ENCODE measurements at regions not wholly inside any gene's neighbourhood (a gene's known extent, or its start where the extent isn't known, plus 50 kb on each side); places are given as distances from the start of the nearest gene placed in this dataset.
A peak's percentile ranks its signal among the peaks of the same experiment; 100 is the strongest.

GRCh38 chr6:22667855-22668254 is 98.5 kb downstream of the HDGFL1 start:
- POLR2A ChIA-PET (ENCODE audit: unreplicated experiment) = no interaction called here
- H3K79me1 ChIP-seq (ENCODE audit: low read depth in 1 of 2, low read length in 2 of 2) = no peaks in the 10 kb centered on the region

More at GRCh38 chr6:22667855-22668254, 98.5 kb downstream of the HDGFL1 start:
- WGBS, 2 experiments (ENCODE audit: extremely low coverage in 2 of 2, insufficient read length in 1 of 2) = no CpG with 5 or more reads among the region's 1 CpG
- Histone ChIP-seq H4K20me1 (ENCODE audit: insufficient read depth, low read length) (no peaks in the 10 kb centered on the region), H3K18ac (ENCODE audit: low read depth, low read length) (no peak overlapping the region), H2BK15ac (ENCODE audit: low read depth, low read length) (no peak overlapping the region), H2AK9ac (replicated peaks; ENCODE audit: low read depth, low read length, poor library complexity) (no peak overlapping the region), H4K5ac (ENCODE audit: low read depth, low read length) (no peak overlapping the region), H3K4me1 (ENCODE audit: control insufficient read depth, insufficient read depth, low read length) (peaks cover 2% of the 10 kb centered on the region), H2BK20ac (ENCODE audit: low read depth, low read length) (no peak overlapping the region), H2AK5ac (ENCODE audit: low read depth, low read length) (0 out of 2 replicates have a peak overlapping the region, but pooled peaks have one; percentile 9), H3K23ac (ENCODE audit: low read depth, low read length) (no peak overlapping the region), H3K9me1 (ENCODE audit: insufficient read depth, low read length) (0 out of 2 replicates have a peak, but pooled peaks cover 2% of the 10 kb centered on the region), H3K27ac (ENCODE audit: insufficient read depth, low read length) (no peak overlapping the region), H3K9me3 (ENCODE audit: control insufficient read depth, insufficient read depth, low read length) (no peaks in the 10 kb centered on the region), H2BK120ac (ENCODE audit: low read depth, low read length) (no peak overlapping the region), H3K27me3 (ENCODE audit: control insufficient read depth, insufficient read depth, low read length) (no peaks in the 10 kb centered on the region), H4K8ac (ENCODE audit: low read depth in 2 of 2, low read length in 2 of 2) (no peak overlapping the region), H3K9ac (ENCODE audit: low read depth, low read length) (no peak overlapping the region), H4K91ac (ENCODE audit: insufficient read depth, low read depth, low read length) (no peak overlapping the region), H3K4me3 (ENCODE audit: insufficient read depth, low read depth, low read length) (no peak overlapping the region), H2BK5ac (ENCODE audit: low read depth, low read length, poor library complexity, severe bottlenecking) (no peak overlapping the region), H2AFZ (replicated peaks; ENCODE audit: low read length, poor library complexity) (no peak overlapping the region), H3K4ac (ENCODE audit: low read depth, low read length) (no peak overlapping the region), H3K14ac (replicated peaks; ENCODE audit: low read depth, low read length) (no peak overlapping the region), H3K56ac (ENCODE audit: extremely low read depth, insufficient read depth, low read length) (no peak overlapping the region), H3K36me3 (ENCODE audit: control insufficient read depth, insufficient read depth, low read length) (no peaks in the 10 kb centered on the region), H3K4me2 (ENCODE audit: low read depth, low read length) (no peak overlapping the region)
- TF ChIP-seq USF2 (IDR thresholded peaks at IDR 0.05; ENCODE audit: low read depth, low read length) (no peak), CEBPB (IDR thresholded peaks at IDR 0.05; ENCODE audit: low read depth, low read length) (peak; percentile 79), FOS (IDR thresholded peaks at IDR 0.05; ENCODE audit: low read depth, low read length) (no peak), SMC3 (IDR thresholded peaks at IDR 0.05; ENCODE audit: low read depth, low read length) (no peak)
- dilution Hi-C loops (cut with HindIII; ENCODE audit: low sequenced_read_pairs, unreplicated experiment) = no loop called here
- ATAC-seq (ENCODE audit: low read depth) = no peak
- no peak for DNase-seq
- intact Hi-C loops (cut with micrococcal nuclease) = no loop called here
- no TSS peak for BruUV-seq (replicated peaks)
- in situ Hi-C loops (cut with MboI; ENCODE audit: low sequenced_read_pairs) = no loop called here
- CTCF ChIA-PET = no interaction called here
